Prostate gland (tissue), 2 donors: ENCODE measurements at regions not wholly inside any gene's neighbourhood (a gene's known extent, or its start where the extent isn't known, plus 50 kb on each side); places are given as distances from the start of the nearest gene placed in this dataset.
"Not testable (repeated sequence)": the region's sequence is repeated elsewhere in the genome, so short reads cannot be mapped to it uniquely, and the experiment has no call there.

Experiments
- DNase-seq: peaks from one replicate; pipeline ENCODE4 v3.0.0-alpha.2; 2019; ENCODE audit warnings: low spot score
- H3K27ac ChIP-seq, 2 donors: fragments of 200-600 bp; sonication (generic); 2 replicates each; pipeline ENCODE4 v1.5.1; 2017 to 2019
- H3K27me3 ChIP-seq: fragments of 200-600 bp; sonication (generic); replicated peaks from 2 replicates; pipeline ENCODE4 v1.5.1; 2019; ENCODE audit not compliant: insufficient read depth
- H3K36me3 ChIP-seq, 2 donors: fragments of 200-600 bp; sonication (generic); 1 replicate in 1 of 2; 2 replicates in 1 of 2; pipeline versions ENCODE4 v1.5.1 to v1.8.1; 2017 to 2019
- H3K4me1 ChIP-seq: fragments of 200-600 bp; sonication (generic); replicated peaks from 2 replicates; pipeline ENCODE4 v1.5.1; 2019
- H3K4me3 ChIP-seq, 2 donors: fragments of 200-600 bp; sonication (generic); 2 replicates each; pipeline ENCODE4 v1.5.1; 2017 to 2019
- H3K9me3 ChIP-seq: fragments of 200-600 bp; sonication (generic); 2 replicates; pipeline ENCODE4 v1.5.1; 2017
- CTCF ChIP-seq, 4 experiments: fragments of 200-600 bp in 2 of 4; fragments of 450-650 bp in 2 of 4; sonication (generic) in 2 of 4; IDR thresholded peaks; 1 replicate in 3 of 4; 2 replicates in 1 of 4; pipeline ENCODE4 v1.5.1; 2016 to 2019; ENCODE audit warnings: antibody characterized with exemption in 4 of 4, mild to moderate bottlenecking in 2 of 4, moderate library complexity in 2 of 4
- POLR2A ChIP-seq: fragments of 450-650 bp; IDR thresholded peaks from one replicate; pipeline ENCODE4 v1.6.1; 2016; ENCODE audit warnings: antibody characterized with exemption, mild to moderate bottlenecking
- POLR2AphosphoS5 ChIP-seq: sonication (generic); formaldehyde crosslinking; IDR thresholded peaks from one replicate; pipeline ENCODE4 v1.6.1; 2017; ENCODE audit warnings: antibody characterized with exemption
- WGBS: methylation state at CpG from one replicate; pipeline ENCODE4 v1.1.5; 2018; 5-methylcytosine and 5-hydroxymethylcytosine counted together
- intact Hi-C: fragments of 100-400 bp; cut with DNase I; formaldehyde crosslinking; loops from one replicate; pipeline ENCODE4 v1.14.2; 2022

- H3K4me3 ChIP-seq, result no peak overlapping the region
- no peaks in the 10 kb centered on the region for H3K27me3 ChIP-seq
- no peaks in the 10 kb centered on the region for H3K36me3 ChIP-seq
- DNase-seq, result no peak
- H3K4me1 ChIP-seq, result no peaks in the 10 kb centered on the region
- H3K27ac ChIP-seq, result no peak overlapping the region
- no peaks in the 10 kb centered on the region for H3K9me3 ChIP-seq
- 56% methylated on average over 3 of the region's 3 CpGs for WGBS
- intact Hi-C loops, result no loop called here
- TF ChIP-seq POLR2AphosphoS5 (no peak), POLR2A (no peak)
Measured at GRCh38 chr12:83753205-83753604, 1066.5 kb downstream of the TMTC2 start.

GRCh38 chr12:83739607-83740006, 1052.9 kb downstream of the TMTC2 start:
- H3K4me3 ChIP-seq, result no peak overlapping the region
- no peaks in the 10 kb centered on the region for H3K27me3 ChIP-seq
- 66% methylated on average over 3 of the region's 3 CpGs for WGBS
- no peaks in the 10 kb centered on the region for H3K4me1 ChIP-seq
- TF ChIP-seq POLR2A (no peak), POLR2AphosphoS5 (no peak), CTCF (IDR thresholded peaks at IDR 0.05) (no peak)
- H3K27ac ChIP-seq, result no peak overlapping the region
- H3K36me3 ChIP-seq, result no peaks in the 10 kb centered on the region
- intact Hi-C loops, result no loop called here
- no peak for DNase-seq
- H3K9me3 ChIP-seq, result no peaks in the 10 kb centered on the region

GRCh38 chr12:83710851-83711250, 1024.1 kb downstream of the TMTC2 start:
- H3K9me3 ChIP-seq, result no peaks in the 10 kb centered on the region
- no peak overlapping the region for H3K27ac ChIP-seq
- no peaks in the 10 kb centered on the region for H3K27me3 ChIP-seq
- DNase-seq, result no peak
- 93% methylated on average over 3 of the region's 3 CpGs for WGBS
- intact Hi-C loops, result no loop called here
- no peak overlapping the region for H3K4me3 ChIP-seq
- no peaks in the 10 kb centered on the region for H3K36me3 ChIP-seq
- TF ChIP-seq POLR2AphosphoS5 (no peak), POLR2A (no peak), CTCF (IDR thresholded peaks at IDR 0.05) (no peak)
- no peaks in the 10 kb centered on the region for H3K4me1 ChIP-seq

- DNase-seq, result no peak
- Histone ChIP-seq H3K4me1 (no peaks in the 10 kb centered on the region), H3K27ac (no peak overlapping the region), H3K27me3 (no peaks in the 10 kb centered on the region), H3K36me3 (no peaks in the 10 kb centered on the region), H3K4me3 (no peak overlapping the region), H3K9me3 (no peaks in the 10 kb centered on the region)
- intact Hi-C loops, result no loop called here
- no peak for TF ChIP-seq CTCF (IDR thresholded peaks at IDR 0.05)
Measured at GRCh38 chr12:83709899-83710298, 1023.2 kb downstream of the TMTC2 start.

GRCh38 chr12:83700838-83701237, 1014.1 kb downstream of the TMTC2 start:
- no peaks in the 10 kb centered on the region for H3K9me3 ChIP-seq
- WGBS, result 82% methylated on average over 2 of the region's 2 CpGs
- intact Hi-C loops, result no loop called here
- H3K4me1 ChIP-seq, result no peaks in the 10 kb centered on the region
- TF ChIP-seq POLR2AphosphoS5, result no peak
- no peak for TF ChIP-seq POLR2A
- TF ChIP-seq CTCF (IDR thresholded peaks at IDR 0.05), result no peak
- H3K27me3 ChIP-seq, result no peaks in the 10 kb centered on the region
- DNase-seq, result no peak
- H3K36me3 ChIP-seq, result no peaks in the 10 kb centered on the region
- H3K27ac ChIP-seq, result no peak overlapping the region
- H3K4me3 ChIP-seq, result no peak overlapping the region

GRCh38 chr12:83696311-83696710, 1009.6 kb downstream of the TMTC2 start:
- H3K27ac ChIP-seq, H3K36me3 ChIP-seq, H3K4me1 ChIP-seq, DNase-seq, H3K9me3 ChIP-seq, H3K27me3 ChIP-seq, intact Hi-C loops, H3K4me3 ChIP-seq: not testable (repeated sequence)
- 79% methylated on average over 12 of the region's 13 CpGs for WGBS
